SIG-M5 (cell line): ENCODE measurements at regions not wholly inside any gene's neighbourhood (a gene's known extent, or its start where the extent isn't known, plus 50 kb on each side); places are given as distances from the start of the nearest gene placed in this dataset.
"Not testable (repeated sequence)": the region's sequence is repeated elsewhere in the genome, so short reads cannot be mapped to it uniquely, and the experiment has no call there.

Experiments
- DNase-seq: peaks from one replicate; lab custom pipeline; 2025; lab: John Stamatoyannopoulos, UW

DNA sequence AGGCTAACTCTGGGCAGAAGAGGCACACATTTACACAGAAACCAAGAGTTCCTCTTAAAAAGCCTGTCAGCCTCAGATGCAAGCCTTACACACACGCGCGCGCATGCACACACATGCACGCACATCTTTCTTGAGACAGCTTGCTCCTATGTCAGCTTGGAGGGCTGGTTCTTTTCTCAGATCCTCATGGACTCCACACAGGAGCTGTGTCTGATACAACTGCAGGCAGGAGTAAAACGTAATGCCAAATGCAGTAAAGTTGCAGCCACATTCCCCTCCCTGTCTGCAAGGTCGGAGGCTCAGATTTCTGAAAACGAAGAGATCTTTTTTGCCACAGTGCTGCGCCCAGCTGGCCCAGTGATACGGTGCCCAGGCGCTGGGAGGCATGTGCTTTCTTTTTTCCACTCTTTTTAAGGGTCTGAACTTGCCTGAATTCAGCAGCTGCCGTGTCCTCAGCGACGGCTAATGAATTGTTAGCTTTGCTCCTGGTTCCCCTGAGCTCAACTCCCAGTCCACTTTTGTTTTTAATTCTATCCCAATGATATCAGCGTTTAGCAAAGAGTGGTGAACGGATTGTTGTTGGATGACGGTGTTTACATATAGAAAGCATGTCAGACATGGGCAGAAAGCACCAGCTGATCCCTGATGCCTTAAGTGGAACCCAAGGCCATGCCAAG, 72.9 kb upstream of the FOXN3 start:
- DNase-seq = no peak

DNA sequence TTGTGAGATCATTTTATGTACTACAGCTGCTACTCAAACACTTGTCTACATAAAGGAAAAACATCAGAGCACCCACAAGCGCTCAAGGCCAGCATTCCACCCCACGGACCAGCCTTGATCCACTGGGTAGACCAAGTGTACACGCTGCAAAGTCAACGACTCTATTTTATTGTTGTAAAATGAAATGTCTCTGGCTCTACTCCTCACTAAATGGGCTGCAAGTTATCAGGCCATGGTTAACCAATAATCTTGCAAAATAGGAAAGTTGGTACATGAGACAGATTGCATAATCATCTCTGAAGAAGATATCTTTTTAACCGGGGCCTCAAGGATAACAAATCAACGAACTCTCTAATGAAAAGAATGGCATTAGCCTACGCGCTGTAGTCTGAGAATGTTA, 69.9 kb upstream of the FOXN3 start:
- peak; percentile 47 for DNase-seq

DNA sequence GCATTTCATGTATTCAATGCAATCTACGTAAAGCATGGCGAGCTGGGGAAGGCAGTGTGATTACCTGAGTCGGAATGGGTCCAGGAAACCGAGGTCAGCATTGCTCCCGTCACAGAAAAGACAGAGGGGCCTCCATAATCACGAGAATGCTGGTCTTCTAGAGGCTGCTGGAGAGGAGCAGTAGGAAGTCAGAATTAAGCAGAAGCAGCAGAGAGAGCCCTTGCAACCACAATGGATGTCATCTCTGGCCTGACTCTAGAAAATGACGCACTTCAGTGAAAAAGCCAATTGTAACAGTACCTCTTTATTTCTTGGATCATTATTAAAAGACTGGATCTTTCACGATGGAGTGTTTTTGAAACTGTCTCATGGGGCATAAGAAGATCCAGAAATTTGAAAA, 69.5 kb upstream of the FOXN3 start:
- peak; percentile 27 for DNase-seq

DNA sequence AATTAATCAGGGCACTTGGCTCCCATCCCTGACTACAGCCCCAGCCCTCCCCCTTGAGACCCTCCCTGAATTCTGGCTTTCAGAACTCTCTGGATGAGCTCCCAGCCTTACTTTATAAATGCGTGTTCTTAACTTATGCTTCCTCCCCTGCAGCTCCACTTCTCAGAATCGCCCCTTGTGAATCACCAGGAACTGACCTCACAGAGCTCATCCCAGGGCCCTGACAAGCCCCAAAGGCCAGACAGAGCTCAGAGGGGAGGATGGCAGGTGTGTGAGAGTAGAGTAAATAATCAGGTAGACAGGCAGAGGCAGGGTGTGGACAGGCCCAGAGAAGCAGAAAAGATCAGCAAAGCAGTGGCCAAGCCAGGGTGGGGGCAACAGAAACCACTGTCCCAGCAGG, 68.2 kb upstream of the FOXN3 start:
- no peak for DNase-seq

DNA sequence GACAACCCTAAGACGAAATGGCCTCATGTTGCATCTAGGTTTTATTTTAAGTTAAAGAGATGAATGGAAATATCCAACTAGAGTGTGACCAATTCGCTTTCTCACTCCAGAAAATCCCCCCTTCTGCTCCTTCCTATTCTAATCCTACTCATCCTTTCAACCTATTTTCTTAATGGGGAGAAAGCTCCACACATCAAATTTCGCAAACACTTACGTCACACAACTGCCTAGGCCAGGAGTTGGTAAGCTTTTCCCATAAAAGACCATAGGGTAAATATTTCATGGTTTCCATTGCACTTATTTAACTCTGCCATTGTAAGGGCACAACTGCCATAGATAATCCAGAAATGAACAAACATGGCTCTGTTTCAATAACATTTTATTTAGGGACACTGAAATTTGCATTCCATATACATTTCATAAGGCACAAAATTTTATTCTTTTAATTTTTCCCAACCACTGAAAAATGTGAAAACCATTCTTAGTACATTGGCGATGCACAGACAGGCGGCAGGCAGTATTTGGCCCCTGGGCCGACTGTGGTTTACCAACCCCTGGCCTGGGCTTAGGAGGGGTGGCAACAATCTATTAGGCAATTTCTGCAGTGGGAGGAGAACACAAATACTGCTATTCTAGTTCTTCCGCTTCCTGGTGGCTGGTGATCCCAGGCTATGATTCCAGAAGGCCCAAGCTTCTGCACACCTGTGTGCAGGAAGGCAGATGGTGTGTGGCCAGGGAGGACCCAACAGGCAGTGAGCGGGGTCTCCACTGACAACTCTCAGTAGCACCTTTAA, 67.2 kb upstream of the FOXN3 start:
- DNase-seq = peak; percentile 44

DNA sequence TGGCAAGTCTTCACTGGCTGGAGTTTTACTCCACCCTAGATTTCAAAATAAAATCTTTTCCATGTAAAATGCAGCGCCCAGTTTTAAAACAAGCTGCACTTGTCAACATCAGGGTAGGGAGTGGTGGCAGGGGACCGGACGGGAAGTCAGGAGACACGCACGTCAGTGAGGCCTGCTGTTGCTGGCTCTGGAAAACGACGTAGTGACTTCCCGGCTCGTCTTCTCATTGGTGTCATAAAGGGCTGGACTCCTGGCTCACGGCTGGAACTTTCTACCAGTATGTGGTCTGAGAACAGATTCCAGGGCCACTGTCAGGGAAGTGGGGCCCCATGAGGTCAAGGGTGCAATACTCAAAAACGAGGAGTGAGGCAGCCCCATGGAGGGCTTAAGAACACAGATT, 64.2 kb upstream of the FOXN3 start:
- no peak for DNase-seq

DNA sequence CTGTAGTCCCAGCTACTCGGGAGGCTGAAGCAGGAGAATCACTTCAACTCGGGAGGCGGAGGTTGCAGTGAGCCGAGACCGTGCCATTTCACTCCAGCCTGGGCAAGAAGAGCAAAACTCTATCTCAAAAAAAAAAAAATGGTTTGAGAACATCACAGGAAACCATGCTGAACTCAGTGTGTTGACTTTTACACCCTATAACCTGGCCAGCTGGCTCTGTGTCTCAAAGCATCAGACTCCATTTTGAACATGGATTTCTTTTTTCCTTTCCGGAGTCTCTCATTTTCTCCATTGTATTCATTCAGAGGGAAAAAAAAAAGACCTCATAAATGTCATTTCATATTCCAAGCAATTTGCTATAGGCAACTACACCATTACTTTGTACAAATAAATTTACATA, 63.2 kb upstream of the FOXN3 start:
- no peak for DNase-seq

DNA sequence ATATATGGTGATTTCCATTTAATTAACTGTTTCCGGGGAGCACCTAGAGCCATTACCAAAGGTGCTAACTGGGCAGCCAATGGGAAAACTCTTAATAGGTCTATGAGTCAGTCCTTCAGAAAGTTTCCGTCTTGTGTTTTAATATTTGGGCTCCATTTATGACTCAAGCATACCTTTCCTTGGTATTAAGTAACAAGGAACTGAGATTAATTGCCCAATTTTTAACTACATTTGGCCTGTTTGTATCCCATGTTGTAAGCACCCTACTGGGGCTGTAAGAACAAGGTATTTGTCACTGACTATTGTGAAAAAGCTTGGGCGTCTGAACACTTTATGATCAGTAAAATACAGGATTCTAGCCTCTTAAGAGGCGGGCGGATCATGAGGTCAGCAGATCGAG, 62.8 kb upstream of the FOXN3 start:
- DNase-seq = peak; percentile 37

DNA sequence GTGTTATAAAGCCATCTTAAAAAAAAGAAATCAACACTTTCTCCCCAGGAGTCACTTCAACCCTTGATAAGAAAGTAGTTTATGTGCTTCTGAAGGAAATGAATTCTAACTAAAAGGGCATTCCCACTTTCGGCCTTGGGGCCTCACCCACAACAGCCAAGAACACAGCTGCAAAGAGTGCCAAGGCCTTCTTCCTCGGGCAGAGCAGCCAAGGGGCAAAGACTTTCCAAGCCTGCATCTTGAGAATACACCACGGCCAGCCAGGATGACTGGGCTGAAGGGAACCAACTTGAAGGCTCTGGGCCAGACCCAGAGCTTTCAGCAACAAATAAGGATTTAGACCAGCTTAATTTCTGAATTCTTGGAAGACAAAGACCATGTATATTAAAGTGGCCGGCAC, 60.4 kb upstream of the FOXN3 start:
- DNase-seq = no peak

DNA sequence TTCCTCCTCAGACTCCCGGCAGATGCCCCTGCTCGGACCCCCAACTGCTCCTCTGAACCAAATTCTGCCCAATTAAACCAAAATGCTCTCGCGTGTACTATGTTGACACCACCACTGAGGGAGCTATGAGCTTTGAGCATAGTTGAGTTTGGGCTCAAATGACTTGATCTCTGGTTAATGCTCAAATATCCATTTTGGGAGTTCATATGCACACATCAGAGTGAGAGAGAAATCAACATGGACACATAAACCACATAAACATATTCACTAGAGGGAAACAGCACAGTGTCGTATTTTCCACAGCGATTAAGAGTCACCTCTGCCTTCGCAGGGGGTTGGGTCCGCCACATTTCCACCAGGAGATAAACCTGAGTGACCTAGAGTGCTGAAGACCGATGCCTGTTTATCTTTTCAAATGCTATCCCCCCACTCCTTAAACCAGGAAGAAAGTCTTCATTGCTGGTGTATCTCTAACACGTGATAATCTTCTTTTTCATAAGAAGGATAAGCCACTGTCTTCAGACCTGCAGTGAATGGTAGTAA, 59.4 kb upstream of the FOXN3 start:
- no peak for DNase-seq

DNA sequence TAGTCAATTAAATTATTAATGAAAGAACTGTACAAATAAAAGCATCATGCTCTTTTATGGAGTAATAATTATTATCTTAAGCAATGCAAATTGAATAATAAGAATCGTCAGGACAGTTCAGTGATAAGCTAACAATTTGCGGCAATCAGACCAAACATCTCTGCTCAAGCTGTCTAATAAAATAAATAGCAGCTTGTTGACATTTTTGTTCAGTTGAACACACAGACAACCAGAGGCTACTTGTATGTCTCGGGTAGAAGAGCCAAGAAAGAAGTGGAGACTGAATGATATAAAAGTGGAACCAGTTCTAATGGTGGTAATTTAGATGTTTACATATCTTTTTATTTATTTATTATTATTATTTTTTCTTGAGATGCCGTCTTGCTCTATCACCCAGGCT, 57.4 kb upstream of the FOXN3 start:
- no peak for DNase-seq

DNA sequence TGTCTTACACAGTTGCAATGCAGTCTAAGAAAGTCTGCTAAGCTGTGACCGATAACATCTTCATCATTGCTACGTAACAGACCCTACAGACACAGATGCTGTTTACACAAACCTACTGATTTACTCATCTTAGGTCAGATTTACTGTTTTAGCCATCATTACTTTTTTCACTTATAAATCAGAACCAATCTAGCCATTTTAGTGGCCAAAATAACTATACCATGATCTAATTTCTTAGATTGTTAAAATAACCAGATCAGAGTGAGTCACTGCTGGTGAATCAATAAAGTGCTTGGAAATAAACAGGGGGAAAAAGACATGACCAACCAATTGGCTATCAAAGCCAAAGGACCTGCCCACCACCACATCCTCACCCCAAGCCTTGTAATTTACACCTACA, 57.0 kb upstream of the FOXN3 start:
- DNase-seq = no peak

DNA sequence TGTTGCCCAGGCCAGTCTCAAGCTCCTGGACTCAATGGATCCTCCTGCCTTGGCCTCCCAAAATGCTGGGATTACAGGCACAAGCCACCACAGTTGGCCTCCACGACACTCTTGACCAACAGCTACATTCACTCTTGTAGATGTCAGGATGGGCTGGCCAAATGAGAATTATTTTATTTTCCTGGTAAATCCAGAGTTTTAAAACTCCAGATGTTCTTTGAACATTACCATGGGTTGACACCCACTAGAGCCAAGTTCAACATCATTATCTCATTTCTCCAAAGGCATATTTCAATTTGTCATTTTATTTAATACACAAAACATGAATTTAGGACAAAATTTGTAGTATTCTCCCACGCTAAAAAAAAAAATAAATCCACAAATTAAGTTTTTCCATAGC, 56.5 kb upstream of the FOXN3 start:
- no peak for DNase-seq

DNA sequence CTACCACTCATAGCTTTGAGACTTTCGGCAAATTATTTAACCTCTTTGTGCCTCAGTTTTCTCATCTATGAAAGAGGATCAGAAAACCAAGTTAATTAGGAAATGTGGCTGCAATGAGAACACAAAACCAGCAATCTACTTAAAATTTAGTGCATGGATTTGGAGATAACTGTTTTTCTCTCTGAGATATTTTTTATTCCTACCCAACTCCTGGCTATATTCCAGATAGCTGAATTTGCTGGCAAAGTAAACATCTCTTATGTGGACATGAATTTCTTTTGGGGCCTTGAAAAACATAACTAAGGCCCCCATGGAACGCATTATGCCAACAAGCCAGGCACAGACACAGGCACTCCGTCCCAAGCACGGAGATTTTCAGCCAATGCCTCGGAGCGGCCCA, 53.4 kb upstream of the FOXN3 start:
- DNase-seq = no peak

DNA sequence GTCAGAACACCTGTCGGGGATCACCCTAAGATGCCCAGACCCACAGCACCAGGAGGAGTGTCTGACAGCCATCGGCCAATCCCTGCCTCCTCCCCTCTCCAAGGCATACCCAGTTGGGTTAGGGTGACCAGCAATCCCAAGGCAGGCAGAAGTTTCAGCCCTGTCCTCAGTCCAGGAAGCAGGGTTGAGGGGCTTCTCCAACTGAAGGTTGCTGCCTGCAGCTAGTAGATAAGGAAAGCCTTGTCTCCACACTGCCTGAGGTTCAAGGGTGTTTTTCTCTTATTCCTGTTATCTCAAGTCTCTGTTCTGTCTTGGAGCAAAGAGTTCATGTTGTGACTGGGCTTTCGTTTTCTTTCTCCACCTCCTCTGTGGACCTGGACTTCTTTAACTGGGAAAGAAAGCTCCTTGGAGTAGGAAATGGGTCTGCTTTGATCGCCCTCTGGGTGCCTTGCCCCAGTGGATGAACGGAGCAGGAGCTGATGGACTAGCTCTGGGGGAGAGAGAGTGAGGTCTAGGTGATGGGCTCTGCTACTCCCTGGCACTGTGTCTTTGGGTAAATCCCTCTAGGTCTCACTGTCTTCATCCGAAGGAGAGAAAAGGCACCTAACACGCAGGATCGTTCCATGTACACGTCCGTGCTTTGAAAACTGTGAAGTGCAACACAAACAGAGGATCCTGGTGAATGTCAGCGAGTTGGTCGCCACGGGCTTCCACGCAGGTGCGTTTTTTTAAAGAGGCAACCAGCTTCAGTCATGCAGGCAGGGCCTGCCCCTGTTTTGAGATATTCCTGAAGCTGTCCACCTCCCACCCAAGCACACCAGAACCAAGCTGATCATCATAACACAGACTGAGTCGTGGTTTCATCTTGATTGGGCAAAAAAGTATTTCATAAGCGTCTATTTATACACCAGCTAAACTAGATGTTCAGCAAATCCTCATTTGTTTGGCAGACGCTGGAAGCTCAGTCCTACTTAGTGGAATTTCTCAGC, 52.5 kb upstream of the FOXN3 start:
- DNase-seq = no peak

DNA sequence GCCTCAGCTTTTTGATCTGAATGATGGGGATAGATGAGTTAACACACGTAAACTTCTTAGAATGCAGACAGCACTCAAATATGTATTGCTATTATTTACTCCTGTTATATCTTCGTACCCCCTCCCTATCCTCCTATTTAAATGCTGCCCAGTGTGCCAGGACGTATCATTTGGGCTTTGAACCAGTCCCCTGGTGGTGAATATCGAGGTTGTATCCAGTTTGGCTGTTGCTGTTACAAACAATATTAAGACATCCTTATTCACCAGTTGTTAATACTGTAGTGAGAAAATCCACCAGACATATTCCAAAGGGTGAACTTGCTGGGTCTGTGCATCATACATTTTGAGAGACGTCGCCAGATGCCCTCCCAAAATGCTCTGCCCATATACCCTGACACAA, 51.5 kb upstream of the FOXN3 start:
- no peak for DNase-seq

DNA sequence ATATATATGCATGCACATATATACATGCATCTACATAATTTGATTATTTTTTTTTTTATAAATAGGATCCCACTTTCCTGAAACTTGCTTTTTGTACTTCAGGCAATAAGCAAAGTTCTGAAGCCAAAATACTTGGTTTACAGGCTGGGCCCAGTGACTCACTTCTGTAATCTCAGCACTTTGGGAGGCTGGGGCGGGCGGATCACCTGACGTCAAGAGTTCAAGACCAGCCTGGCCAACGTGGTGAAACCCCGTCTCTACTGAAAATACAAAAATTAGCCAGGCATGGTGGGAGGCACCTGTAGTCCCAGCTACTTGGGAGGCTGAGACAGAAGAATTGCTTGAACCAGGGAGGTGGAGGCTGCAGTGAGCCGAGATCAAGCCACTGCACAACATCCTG, 51.0 kb upstream of the FOXN3 start:
- not testable (repeated sequence) for DNase-seq

DNA sequence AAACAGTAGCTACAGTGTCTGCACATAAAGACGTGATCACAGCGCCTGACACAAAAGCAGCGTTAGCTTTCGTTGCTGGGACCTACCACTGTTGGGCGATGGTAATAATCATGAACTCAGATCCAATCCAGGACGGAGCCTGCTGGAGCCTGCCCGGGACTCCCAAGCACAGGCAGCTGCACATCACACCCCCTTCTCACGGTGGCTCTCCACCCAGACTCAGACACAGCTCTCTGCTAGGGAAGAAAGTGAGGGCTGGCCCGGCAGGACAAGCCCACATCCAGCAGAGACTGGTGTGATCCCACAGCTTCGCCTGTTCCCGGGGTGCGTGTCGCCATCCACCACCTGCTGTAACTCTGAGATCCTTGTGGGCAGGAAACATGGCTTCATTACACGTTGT, 49.9 kb upstream of the FOXN3 start:
- DNase-seq = no peak
